ENCODE measurements at regions not wholly inside any gene's neighbourhood (a gene's known extent, or its start where the extent isn't known, plus 50 kb on each side); places are given as distances from the start of the nearest gene placed in this dataset.

GRCh38 chr5:130290219-130290618 lies 386.0 kb downstream of the CHSY3 start:
- no peak for TF ChIP-seq CTCF (IDR thresholded peaks at IDR 0.05)
- no peak for TF ChIP-seq EZH2phosphoT487 (IDR thresholded peaks at IDR 0.05)

All from neural progenitor cell (in vitro differentiated cells).